H1 (cell line): ENCODE measurements at regions not wholly inside any gene's neighbourhood (a gene's known extent, or its start where the extent isn't known, plus 50 kb on each side); places are given as distances from the start of the nearest gene placed in this dataset.

ENCODE experiments used
- CTCF ChIA-PET: fragments of 300-600 bp; sonication (Branson Sonifier 250); formaldehyde crosslinking; loops from one replicate; lab custom pipeline; 2021; ENCODE audit not compliant: partially characterized antibody; lab: Charles Lee
- POLR2A ChIA-PET: fragments of 300-600 bp; sonication (Branson Sonifier 250); formaldehyde crosslinking; loops from one replicate; lab custom pipeline; 2021; ENCODE audit warnings: inconsistent platforms; ENCODE audit not compliant: partially characterized antibody; lab: Charles Lee
- DNase-seq, 2 experiments: peaks; one replicate each; pipeline versions ENCODE4 v3.0.0 to v3.0.0-alpha.2; 2010 to 2022; ENCODE audit warnings: low spot score in 2 of 2, low read depth in 1 of 2, mixed read lengths in 1 of 2
- FAIRE-seq: peaks from 2 replicates; lab custom pipeline; 2011; peaks lifted over from hg19 to GRCh38; lab: Jason Lieb, UNC
- H2AFZ ChIP-seq: 2 replicates; pipeline ENCODE4 v1.8.1; 2012; ENCODE audit warnings: low read length, inconsistent platforms
- H2AK5ac ChIP-seq: 2 replicates; pipeline ENCODE4 v1.6.1; 2013; ENCODE audit warnings: low read depth, low read length
- H2BK120ac ChIP-seq: replicated peaks from 2 replicates; pipeline ENCODE3; 2013; ENCODE audit warnings: low read depth, low read length, inconsistent platforms
- H2BK12ac ChIP-seq: 2 replicates; pipeline ENCODE4 v1.6.1; 2013; ENCODE audit warnings: low read depth, low read length
- H2BK15ac ChIP-seq: 2 replicates; pipeline ENCODE4 v1.6.1; 2013; ENCODE audit warnings: low read length
- H2BK20ac ChIP-seq: 2 replicates; pipeline ENCODE4 v1.6.1; 2013; ENCODE audit warnings: low read length
- H2BK5ac ChIP-seq: 2 replicates; pipeline ENCODE4 v1.6.1; 2013; ENCODE audit warnings: low read depth, low read length
- H3K14ac ChIP-seq: 2 replicates; pipeline ENCODE4 v1.6.1; 2013; ENCODE audit warnings: inconsistent platforms; ENCODE audit not compliant: insufficient read length
- H3K18ac ChIP-seq: 2 replicates; pipeline ENCODE4 v1.6.1; 2013; ENCODE audit warnings: low read length; ENCODE audit errors: extremely low read depth
- H3K23ac ChIP-seq: 2 replicates; pipeline ENCODE4 v1.6.1; 2013; ENCODE audit warnings: inconsistent platforms; ENCODE audit not compliant: insufficient read length
- H3K23me2 ChIP-seq: 2 replicates; pipeline ENCODE4 v1.6.1; 2013; ENCODE audit warnings: low read depth, low read length
- H3K27ac ChIP-seq: 2 replicates; pipeline ENCODE4 v1.6.1; 2011; ENCODE audit warnings: low read depth, low read length, inconsistent platforms
- H3K27me3 ChIP-seq, 4 experiments: replicated peaks in 1 of 4; 1 replicate in 1 of 4; 2 replicates in 3 of 4; pipeline versions ENCODE4 v1.6.1 to v1.8.1; 2011 to 2013; ENCODE audit warnings: low read length in 3 of 4, mild to moderate bottlenecking in 3 of 4, inconsistent platforms in 2 of 4, mixed read lengths in 2 of 4, moderate library complexity in 1 of 4; ENCODE audit not compliant: control insufficient read depth in 3 of 4, insufficient read depth in 3 of 4; ENCODE audit errors: extremely low read depth in 1 of 4
- H3K36me3 ChIP-seq, 4 experiments: 2 replicates each; pipeline versions ENCODE4 v1.6.1 to v1.8.1; 2011 to 2013; ENCODE audit warnings: mild to moderate bottlenecking in 4 of 4, low read length in 3 of 4, moderate library complexity in 2 of 4, control low read depth in 1 of 4, inconsistent platforms in 1 of 4; ENCODE audit not compliant: insufficient read depth in 4 of 4, control insufficient read depth in 2 of 4
- H3K4ac ChIP-seq: replicated peaks from 2 replicates; pipeline ENCODE3; 2013; ENCODE audit warnings: low read length, low read depth, mixed read lengths, inconsistent platforms; ENCODE audit not compliant: insufficient read length
- H3K4me1 ChIP-seq, 4 experiments: replicated peaks in 1 of 4; 1 replicate in 1 of 4; 2 replicates in 3 of 4; pipeline versions ENCODE4 v1.6.1 to v1.8.1; 2011 to 2013; ENCODE audit warnings: low read length in 3 of 4, inconsistent platforms in 2 of 4, mixed read lengths in 1 of 4; ENCODE audit not compliant: insufficient read depth in 4 of 4, control insufficient read depth in 3 of 4
- H3K4me2 ChIP-seq, 2 experiments: 2 replicates each; pipeline versions ENCODE4 v1.6.1 to v1.8.1; 2011 to 2013; ENCODE audit warnings: low read depth in 2 of 2, low read length in 2 of 2, control low read depth in 1 of 2, inconsistent platforms in 1 of 2, mild to moderate bottlenecking in 1 of 2; ENCODE audit not compliant: insufficient read depth in 1 of 2
- H3K4me3 ChIP-seq, 4 experiments: fragments of 200-600, 300-600 bp in 1 of 4; sonication (generic), shearing (Covaris generic), sonication (Bioruptor Twin) in 1 of 4; 2 replicates each; pipeline versions ENCODE4 v1.5.1 to v1.8.1; 2011 to 2016; ENCODE audit warnings: low read length in 4 of 4, low read depth in 3 of 4, control low read depth in 2 of 4, inconsistent platforms in 2 of 4, mild to moderate bottlenecking in 2 of 4, mixed read lengths in 1 of 4, moderate library complexity in 1 of 4; ENCODE audit not compliant: insufficient read depth in 2 of 4; ENCODE audit errors: extremely low read depth in 1 of 4
- H3K56ac ChIP-seq: replicated peaks from 2 replicates; pipeline ENCODE3; 2013; ENCODE audit warnings: low read depth, mild to moderate bottlenecking, mixed read lengths, low read length, inconsistent platforms; ENCODE audit not compliant: insufficient read length
- H3K79me1 ChIP-seq: 2 replicates; pipeline ENCODE4 v1.6.1; 2013; ENCODE audit warnings: low read depth, low read length, control low read depth
- H3K79me2 ChIP-seq, 2 experiments: 2 replicates each; pipeline versions ENCODE4 v1.6.1 to v1.8.1; 2012 to 2013; ENCODE audit warnings: low read length in 2 of 2, mild to moderate bottlenecking in 2 of 2, inconsistent platforms in 1 of 2; ENCODE audit not compliant: insufficient read depth in 2 of 2, control insufficient read depth in 1 of 2
- H3K9ac ChIP-seq, 4 experiments: replicated peaks in 1 of 4; 1 replicate in 1 of 4; 2 replicates in 3 of 4; pipeline versions ENCODE4 v1.6.1 to v1.8.1; 2011 to 2013; ENCODE audit warnings: low read depth in 3 of 4, low read length in 3 of 4, control low read depth in 2 of 4, mild to moderate bottlenecking in 2 of 4, moderate library complexity in 2 of 4, inconsistent platforms in 1 of 4; ENCODE audit errors: extremely low read depth in 1 of 4
- H3K9me3 ChIP-seq, 2 experiments: 2 replicates each; pipeline versions ENCODE4 v1.6.1 to v1.8.1; 2012 to 2013; ENCODE audit warnings: mild to moderate bottlenecking in 2 of 2, moderate library complexity in 2 of 2, control low read depth in 1 of 2, inconsistent platforms in 1 of 2, low read depth in 1 of 2, low read length in 1 of 2, mixed read lengths in 1 of 2; ENCODE audit not compliant: insufficient read depth in 2 of 2
- H4K20me1 ChIP-seq, 2 experiments: replicated peaks in 1 of 2; 2 replicates each; pipeline versions ENCODE3 to v1.8.1; 2011 to 2013; ENCODE audit warnings: inconsistent platforms in 2 of 2, low read length in 2 of 2, mild to moderate bottlenecking in 1 of 2; ENCODE audit not compliant: insufficient read depth in 2 of 2, control insufficient read depth in 1 of 2
- H4K5ac ChIP-seq: 2 replicates; pipeline ENCODE4 v1.6.1; 2013; ENCODE audit warnings: low read length, low read depth, mixed read lengths, inconsistent platforms; ENCODE audit not compliant: insufficient read length
- H4K8ac ChIP-seq: 2 replicates; pipeline ENCODE4 v1.8.0; 2013; ENCODE audit warnings: mild to moderate bottlenecking, moderate library complexity, low read length, inconsistent platforms; ENCODE audit not compliant: insufficient read depth; ENCODE audit errors: extremely low read depth
- H4K91ac ChIP-seq: replicated peaks from 2 replicates; pipeline ENCODE3; 2013; ENCODE audit warnings: low read length, mixed read lengths, inconsistent platforms; ENCODE audit not compliant: insufficient read length
- ATF3 ChIP-seq: IDR thresholded peaks from 2 replicates; pipeline ENCODE4 v1.6.1; 2011; ENCODE audit warnings: low read depth, mild to moderate bottlenecking, low read length; ENCODE audit not compliant: insufficient read depth
- BCL11A ChIP-seq, 2 experiments: IDR thresholded peaks; one replicate each; pipeline ENCODE4 v1.6.1; 2011; ENCODE audit warnings: low read depth in 2 of 2, low read length in 2 of 2, mild to moderate bottlenecking in 2 of 2
- CBX8 ChIP-seq: fragments of 300-800, 300-1000 bp; sonication (generic); IDR thresholded peaks from 2 replicates; pipeline ENCODE4 v1.7.1; 2016; ENCODE audit warnings: low read depth, low read length, borderline replicate concordance
- CREB1 ChIP-seq: IDR thresholded peaks from 2 replicates; pipeline ENCODE4 v1.6.1; 2012; ENCODE audit warnings: inconsistent platforms
- FOSL1 ChIP-seq: IDR thresholded peaks from 2 replicates; pipeline ENCODE4 v1.6.1; 2011; ENCODE audit warnings: mild to moderate bottlenecking, low read depth, low read length, moderate library complexity; ENCODE audit not compliant: insufficient read depth
- JUND ChIP-seq: IDR thresholded peaks from 2 replicates; pipeline ENCODE4 v1.6.1; 2011; ENCODE audit warnings: mild to moderate bottlenecking, improper control_type of control experiment, low read length
- MAX ChIP-seq: IDR thresholded peaks from 2 replicates; pipeline ENCODE4 v1.6.1; 2012; ENCODE audit warnings: inconsistent platforms
- PHF8 ChIP-seq: fragments of 200-600 bp; sonication (generic); conservative IDR thresholded peaks from 2 replicates; pipeline ENCODE4 v1.7.1; 2012; ENCODE audit warnings: low read depth, mild to moderate bottlenecking, inconsistent platforms, low read length, moderate library complexity
- POLR2AphosphoS5 ChIP-seq: IDR thresholded peaks from 2 replicates; pipeline ENCODE4 v1.6.1; 2011; ENCODE audit warnings: low read depth, low read length
- SIRT6 ChIP-seq: IDR thresholded peaks from one replicate; pipeline ENCODE4 v1.7.1; 2012; ENCODE audit warnings: low read length, inconsistent platforms
- SP1 ChIP-seq: IDR thresholded peaks from 2 replicates; pipeline ENCODE4 v1.6.1; 2011; ENCODE audit warnings: low read depth, low read length
- TAF7 ChIP-seq: optimal IDR thresholded peaks from 2 replicates; pipeline ENCODE3; 2011; ENCODE audit warnings: low read depth, mild to moderate bottlenecking, inconsistent platforms, low read length, moderate library complexity, borderline replicate concordance
- TEAD4 ChIP-seq: IDR thresholded peaks from 2 replicates; pipeline ENCODE4 v1.6.1; 2012; ENCODE audit warnings: low read depth, low read length, inconsistent platforms, mixed read lengths
- WGBS, 2 experiments: shearing (Covaris generic) in 1 of 2; methylation state at CpG; one replicate each; pipeline versions ENCODE4 v1.1.6 to v1.1.7; 2013 to 2015; ENCODE audit warnings: low lambda C conversion rate in 2 of 2, mixed read lengths in 2 of 2, inconsistent platforms in 1 of 2, low coverage in 1 of 2, missing lambda C conversion rate in 1 of 2; ENCODE audit not compliant: insufficient replicate concordance in 2 of 2, insufficient coverage in 1 of 2, insufficient read length in 1 of 2; ENCODE audit errors: extremely low coverage in 1 of 2, missing lambda C conversion rate in 1 of 2; 5-methylcytosine and 5-hydroxymethylcytosine counted together

- Histone ChIP-seq H2BK120ac (no peak overlapping the region), H3K79me2 (no peaks in the 10 kb centered on the region), H3K27me3 (no peaks in the 10 kb centered on the region), H3K9ac (no peak overlapping the region), H3K4me1 (no peaks in the 10 kb centered on the region), H3K23ac (no peak overlapping the region), H4K8ac (no peak overlapping the region), H4K20me1 (no peaks in the 10 kb centered on the region), H3K9me3 (no peaks in the 10 kb centered on the region), H4K5ac (no peak overlapping the region), H2AK5ac (no peak overlapping the region), H2AFZ (no peak overlapping the region), H3K18ac (no peak overlapping the region), H3K4me3 (no peak overlapping the region), H2BK12ac (no peak overlapping the region), H3K36me3 (no peaks in the 10 kb centered on the region), H4K91ac (no peak overlapping the region), H3K4ac (no peak overlapping the region), H3K23me2 (no peaks in the 10 kb centered on the region), H3K27ac (no peak overlapping the region), H3K14ac (no peak overlapping the region), H2BK5ac (no peak overlapping the region), H2BK15ac (no peak overlapping the region), H3K56ac (no peak overlapping the region), H2BK20ac (no peak overlapping the region), H3K79me1 (no peaks in the 10 kb centered on the region), H3K4me2 (no peak overlapping the region)
- TF ChIP-seq FOSL1 = no peak
- no peak for TF ChIP-seq JUND
- no peak for TF ChIP-seq SP1
- no peak for TF ChIP-seq CBX8
- TF ChIP-seq BCL11A (IDR thresholded peaks at IDR 0.05; ENCODE audit: low read depth in 2 of 2, low read length in 2 of 2) = no peak
- TF ChIP-seq TAF7 = no peak
- no peak for TF ChIP-seq POLR2AphosphoS5
- no peak for TF ChIP-seq CREB1
- no peak for TF ChIP-seq PHF8
- no peak for TF ChIP-seq SIRT6
- no peak for TF ChIP-seq MAX
- no peak for TF ChIP-seq TEAD4
- TF ChIP-seq ATF3 = no peak
- ChIA-PET POLR2A (no interaction called here), CTCF (interaction anchor here (1.0 kb wide), 1 partner anchor 13 kb away, joined by 3 read pairs; no protein-coding TSS in a partner anchor)
- WGBS, 2 experiments = 90% methylated on average over 1 of the region's 1 CpG; no CpG with 5 or more reads in 1 of the 2 experiments
- FAIRE-seq (no peak), DNase-seq (no peak)
These were observed 539.7 kb upstream of the GRID2 start for GRCh38 chr4:91764085-91764484.
